ENCODE measurements at regions not wholly inside any gene's neighbourhood (a gene's known extent, or its start where the extent isn't known, plus 50 kb on each side); places are given as distances from the start of the nearest gene placed in this dataset.

- TF ChIP-seq POLR2A (IDR thresholded peaks at IDR 0.05) (no peak), CTCF (IDR thresholded peaks at IDR 0.05) (no peak)
Observed at GRCh38 chr2:204154863-204155262, 218.3 kb downstream of the ICOS start.

All from lower leg skin (tissue), 3 donors.